Uterus (tissue), 2 donors: ENCODE measurements at regions not wholly inside any gene's neighbourhood (a gene's known extent, or its start where the extent isn't known, plus 50 kb on each side); places are given as distances from the start of the nearest gene placed in this dataset.

Experiments used
- POLR2A ChIP-seq, 2 donors: fragments of 450-650 bp; IDR thresholded peaks; one replicate each; pipeline ENCODE4 v1.6.1; 2016; ENCODE audit warnings: antibody characterized with exemption in 2 of 2, mild to moderate bottlenecking in 1 of 2, moderate library complexity in 1 of 2
- TF ChIP-seq, protein P1 (sequence below), 4 experiments: fragments of 200-600 bp in 2 of 4; fragments of 450-650 bp in 2 of 4; sonication (generic) in 2 of 4; IDR thresholded peaks; one replicate each; pipeline ENCODE4 v1.5.1; 2016 to 2019; ENCODE audit warnings: antibody characterized with exemption in 4 of 4, mild to moderate bottlenecking in 2 of 4, moderate library complexity in 1 of 4

- no peak for TF ChIP-seq POLR2A (IDR thresholded peaks at IDR 0.05)
- TF ChIP-seq, protein P1, sequence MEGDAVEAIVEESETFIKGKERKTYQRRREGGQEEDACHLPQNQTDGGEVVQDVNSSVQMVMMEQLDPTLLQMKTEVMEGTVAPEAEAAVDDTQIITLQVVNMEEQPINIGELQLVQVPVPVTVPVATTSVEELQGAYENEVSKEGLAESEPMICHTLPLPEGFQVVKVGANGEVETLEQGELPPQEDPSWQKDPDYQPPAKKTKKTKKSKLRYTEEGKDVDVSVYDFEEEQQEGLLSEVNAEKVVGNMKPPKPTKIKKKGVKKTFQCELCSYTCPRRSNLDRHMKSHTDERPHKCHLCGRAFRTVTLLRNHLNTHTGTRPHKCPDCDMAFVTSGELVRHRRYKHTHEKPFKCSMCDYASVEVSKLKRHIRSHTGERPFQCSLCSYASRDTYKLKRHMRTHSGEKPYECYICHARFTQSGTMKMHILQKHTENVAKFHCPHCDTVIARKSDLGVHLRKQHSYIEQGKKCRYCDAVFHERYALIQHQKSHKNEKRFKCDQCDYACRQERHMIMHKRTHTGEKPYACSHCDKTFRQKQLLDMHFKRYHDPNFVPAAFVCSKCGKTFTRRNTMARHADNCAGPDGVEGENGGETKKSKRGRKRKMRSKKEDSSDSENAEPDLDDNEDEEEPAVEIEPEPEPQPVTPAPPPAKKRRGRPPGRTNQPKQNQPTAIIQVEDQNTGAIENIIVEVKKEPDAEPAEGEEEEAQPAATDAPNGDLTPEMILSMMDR (IDR thresholded peaks at IDR 0.05), result no peak
These were observed 113.3 kb upstream of the SLC38A2 start for GRCh38 chr12:46485853-46486252.
